ENCODE measurements at regions not wholly inside any gene's neighbourhood (a gene's known extent, or its start where the extent isn't known, plus 50 kb on each side); places are given as distances from the start of the nearest gene placed in this dataset.

GRCh38 chr10:83706120-83706519 lies 433.2 kb upstream of the GHITM start:
- Histone ChIP-seq H4K91ac (ENCODE audit: low read depth, low read length) (no peak overlapping the region), H3K9ac (ENCODE audit: low read length) (no peak overlapping the region), H2AFZ (ENCODE audit: insufficient read depth, low read length, poor library complexity) (no peak overlapping the region), H3K23ac (ENCODE audit: low read length) (no peak overlapping the region), H4K8ac (ENCODE audit: low read depth, low read length) (no peak overlapping the region), H3K4me3 (ENCODE audit: low read depth, low read length) (no peak overlapping the region), H3K36me3 (ENCODE audit: control insufficient read depth in 1 of 2, insufficient read depth in 2 of 2, low read length in 2 of 2) (no peaks in the 10 kb centered on the region), H3K79me1 (ENCODE audit: low read length) (no peaks in the 10 kb centered on the region), H3K4me1 (ENCODE audit: control insufficient read depth in 1 of 2, insufficient read depth in 2 of 2, low read length in 2 of 2) (peaks cover 0 to 2% of the 10 kb centered on the region in 2 experiments), H3K18ac (ENCODE audit: low read length) (no peak overlapping the region), H3K79me2 (ENCODE audit: control insufficient read depth, insufficient read depth, low read length, poor library complexity) (no peaks in the 10 kb centered on the region), H3K27ac (ENCODE audit: low read depth, low read length) (no peak overlapping the region), H3K4me2 (ENCODE audit: low read length) (no peak overlapping the region), H2AK5ac (ENCODE audit: low read length) (no peak overlapping the region), H2BK120ac (ENCODE audit: insufficient read depth, low read length, poor library complexity) (no peak overlapping the region), H3K9me3 (ENCODE audit: insufficient read depth, low read depth, low read length) (no peaks in the 10 kb centered on the region), H2BK5ac (ENCODE audit: low read depth, low read length, poor library complexity) (no peak overlapping the region), H3K27me3 (ENCODE audit: insufficient read depth, low read length) (no peaks in the 10 kb centered on the region), H2BK12ac (ENCODE audit: low read length) (no peak overlapping the region), H3K4ac (ENCODE audit: low read depth, low read length) (no peak overlapping the region), H3K14ac (ENCODE audit: low read length) (no peak overlapping the region), H4K12ac (ENCODE audit: low read depth, low read length) (no peak overlapping the region)
- DNase-seq = no peak
- WGBS (ENCODE audit: extremely low coverage, insufficient coverage, insufficient read length) = no CpG with 5 or more reads among the region's 1 CpG

- DNase-seq = no peak
- no CpG with 5 or more reads among the region's 2 CpGs for WGBS (ENCODE audit: extremely low coverage, insufficient coverage, insufficient read length)
Observed at GRCh38 chr10:83706952-83707582, 432.2 kb upstream of the GHITM start.

GRCh38 chr10:83713423-83713822 lies 425.9 kb upstream of the GHITM start:
- Histone ChIP-seq H3K4me3 (ENCODE audit: low read depth, low read length) (no peak overlapping the region), H3K9ac (ENCODE audit: low read length) (no peak overlapping the region), H4K8ac (ENCODE audit: low read depth, low read length) (no peak overlapping the region), H3K4ac (ENCODE audit: low read depth, low read length) (no peak overlapping the region), H2BK12ac (ENCODE audit: low read length) (no peak overlapping the region), H3K4me1 (ENCODE audit: control insufficient read depth in 1 of 2, insufficient read depth in 2 of 2, low read length in 2 of 2) (no peaks in the 10 kb centered on the region), H3K14ac (ENCODE audit: low read length) (no peak overlapping the region), H3K79me2 (ENCODE audit: control insufficient read depth, insufficient read depth, low read length, poor library complexity) (no peaks in the 10 kb centered on the region), H3K23ac (ENCODE audit: low read length) (no peak overlapping the region), H2AK5ac (ENCODE audit: low read length) (no peak overlapping the region), H2BK120ac (ENCODE audit: insufficient read depth, low read length, poor library complexity) (no peak overlapping the region), H3K27me3 (ENCODE audit: insufficient read depth, low read length) (no peaks in the 10 kb centered on the region), H2AFZ (ENCODE audit: insufficient read depth, low read length, poor library complexity) (no peak overlapping the region), H3K79me1 (ENCODE audit: low read length) (no peaks in the 10 kb centered on the region), H3K4me2 (ENCODE audit: low read length) (no peak overlapping the region), H4K91ac (ENCODE audit: low read depth, low read length) (no peak overlapping the region), H2BK5ac (ENCODE audit: low read depth, low read length, poor library complexity) (no peak overlapping the region), H3K27ac (ENCODE audit: low read depth, low read length) (no peak overlapping the region), H4K12ac (ENCODE audit: low read depth, low read length) (no peak overlapping the region), H3K9me3 (ENCODE audit: insufficient read depth, low read depth, low read length) (no peaks in the 10 kb centered on the region), H3K18ac (ENCODE audit: low read length) (no peak overlapping the region), H3K36me3 (ENCODE audit: control insufficient read depth in 1 of 2, insufficient read depth in 2 of 2, low read length in 2 of 2) (no peaks in the 10 kb centered on the region)
- DNase-seq = no peak
- no CpG with 5 or more reads among the region's 1 CpG for WGBS (ENCODE audit: extremely low coverage, insufficient coverage, insufficient read length)

More at GRCh38 chr10:83706952-83707582, 432.2 kb upstream of the GHITM start:
- Histone ChIP-seq H3K27me3 (ENCODE audit: insufficient read depth, low read length) (no peaks in the 10 kb centered on the region), H3K18ac (ENCODE audit: low read length) (no peak overlapping the region), H3K4me3 (ENCODE audit: low read depth, low read length) (no peak overlapping the region), H3K14ac (ENCODE audit: low read length) (no peak overlapping the region), H2BK5ac (ENCODE audit: low read depth, low read length, poor library complexity) (no peak overlapping the region), H3K9ac (ENCODE audit: low read length) (no peak overlapping the region), H2AK5ac (ENCODE audit: low read length) (no peak overlapping the region), H3K4me2 (ENCODE audit: low read length) (no peak overlapping the region), H3K79me2 (ENCODE audit: control insufficient read depth, insufficient read depth, low read length, poor library complexity) (no peaks in the 10 kb centered on the region), H3K27ac (ENCODE audit: low read depth, low read length) (no peak overlapping the region), H3K4me1 (ENCODE audit: control insufficient read depth in 1 of 2, insufficient read depth in 2 of 2, low read length in 2 of 2) (peaks cover 0 to 2% of the 10 kb centered on the region in 2 experiments), H2AFZ (ENCODE audit: insufficient read depth, low read length, poor library complexity) (no peak overlapping the region), H4K12ac (ENCODE audit: low read depth, low read length) (no peak overlapping the region), H3K23ac (ENCODE audit: low read length) (no peak overlapping the region), H3K36me3 (ENCODE audit: control insufficient read depth in 1 of 2, insufficient read depth in 2 of 2, low read length in 2 of 2) (no peaks in the 10 kb centered on the region), H2BK120ac (ENCODE audit: insufficient read depth, low read length, poor library complexity) (no peak overlapping the region), H3K9me3 (ENCODE audit: insufficient read depth, low read depth, low read length) (no peaks in the 10 kb centered on the region), H4K8ac (ENCODE audit: low read depth, low read length) (no peak overlapping the region), H3K79me1 (ENCODE audit: low read length) (no peaks in the 10 kb centered on the region), H2BK12ac (ENCODE audit: low read length) (no peak overlapping the region), H3K4ac (ENCODE audit: low read depth, low read length) (no peak overlapping the region), H4K91ac (ENCODE audit: low read depth, low read length) (no peak overlapping the region)

GRCh38 chr10:83723080-83723479 lies 416.2 kb upstream of the GHITM start:
- no peak overlapping the region for H3K23ac ChIP-seq (ENCODE audit: low read length)
- H3K27ac ChIP-seq (ENCODE audit: low read depth, low read length) = no peak overlapping the region
- no peak for DNase-seq
- H3K79me2 ChIP-seq (ENCODE audit: control insufficient read depth, insufficient read depth, low read length, poor library complexity) = no peaks in the 10 kb centered on the region
- H2BK120ac ChIP-seq (ENCODE audit: insufficient read depth, low read length, poor library complexity) = no peak overlapping the region
- no CpG with 5 or more reads among the region's 2 CpGs for WGBS (ENCODE audit: extremely low coverage, insufficient coverage, insufficient read length)
- no peak overlapping the region for H2BK5ac ChIP-seq (ENCODE audit: low read depth, low read length, poor library complexity)
- no peak overlapping the region for H4K8ac ChIP-seq (ENCODE audit: low read depth, low read length)
- H3K9me3 ChIP-seq (ENCODE audit: insufficient read depth, low read depth, low read length) = no peaks in the 10 kb centered on the region
- no peak overlapping the region for H2BK12ac ChIP-seq (ENCODE audit: low read length)
- no peak overlapping the region for H2AK5ac ChIP-seq (ENCODE audit: low read length)
- no peak overlapping the region for H3K18ac ChIP-seq (ENCODE audit: low read length)
- no peak overlapping the region for H4K91ac ChIP-seq (ENCODE audit: low read depth, low read length)
- H3K14ac ChIP-seq (ENCODE audit: low read length) = no peak overlapping the region
- no peak overlapping the region for H3K4me2 ChIP-seq (ENCODE audit: low read length)
- H4K12ac ChIP-seq (ENCODE audit: low read depth, low read length) = no peak overlapping the region
- H3K4me3 ChIP-seq (ENCODE audit: low read depth, low read length) = no peak overlapping the region
- no peaks in the 10 kb centered on the region for H3K36me3 ChIP-seq (ENCODE audit: control insufficient read depth in 1 of 2, insufficient read depth in 2 of 2, low read length in 2 of 2)
- no peaks in the 10 kb centered on the region for H3K27me3 ChIP-seq (ENCODE audit: insufficient read depth, low read length)
- no peak overlapping the region for H2AFZ ChIP-seq (ENCODE audit: insufficient read depth, low read length, poor library complexity)
- no peak overlapping the region for H3K4ac ChIP-seq (ENCODE audit: low read depth, low read length)
- H3K4me1 ChIP-seq (ENCODE audit: control insufficient read depth in 1 of 2, insufficient read depth in 2 of 2, low read length in 2 of 2) = no peaks in the 10 kb centered on the region
- no peaks in the 10 kb centered on the region for H3K79me1 ChIP-seq (ENCODE audit: low read length)
- H3K9ac ChIP-seq (ENCODE audit: low read length) = no peak overlapping the region
